ENCODE measurements at regions not wholly inside any gene's neighbourhood (a gene's known extent, or its start where the extent isn't known, plus 50 kb on each side); places are given as distances from the start of the nearest gene placed in this dataset.
"Not testable (repeated sequence)": the region's sequence is repeated elsewhere in the genome, so short reads cannot be mapped to it uniquely, and the experiment has no call there.

DNA sequence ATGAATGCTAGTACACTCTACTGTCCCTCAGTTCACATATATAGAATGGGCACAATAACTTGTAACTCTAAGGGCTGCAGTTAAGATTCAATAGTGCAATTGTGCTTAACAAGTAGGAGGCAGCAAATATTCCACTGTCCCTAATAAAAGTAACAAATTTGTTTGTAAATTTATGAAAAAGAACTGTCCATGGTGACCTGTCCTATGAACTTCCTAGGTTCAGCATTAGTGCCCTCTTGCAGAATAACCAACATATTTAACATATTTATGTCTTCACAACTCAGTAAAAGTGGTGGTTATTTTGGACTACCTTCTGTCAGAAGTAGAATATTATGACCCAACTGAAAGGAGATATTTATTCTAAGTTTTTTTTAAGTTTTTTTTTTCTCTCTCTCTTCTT is 327.8 kb downstream of the CENPW start:
- H3K27ac ChIP-seq, result no peak overlapping the region
- TF ChIP-seq, protein P1, sequence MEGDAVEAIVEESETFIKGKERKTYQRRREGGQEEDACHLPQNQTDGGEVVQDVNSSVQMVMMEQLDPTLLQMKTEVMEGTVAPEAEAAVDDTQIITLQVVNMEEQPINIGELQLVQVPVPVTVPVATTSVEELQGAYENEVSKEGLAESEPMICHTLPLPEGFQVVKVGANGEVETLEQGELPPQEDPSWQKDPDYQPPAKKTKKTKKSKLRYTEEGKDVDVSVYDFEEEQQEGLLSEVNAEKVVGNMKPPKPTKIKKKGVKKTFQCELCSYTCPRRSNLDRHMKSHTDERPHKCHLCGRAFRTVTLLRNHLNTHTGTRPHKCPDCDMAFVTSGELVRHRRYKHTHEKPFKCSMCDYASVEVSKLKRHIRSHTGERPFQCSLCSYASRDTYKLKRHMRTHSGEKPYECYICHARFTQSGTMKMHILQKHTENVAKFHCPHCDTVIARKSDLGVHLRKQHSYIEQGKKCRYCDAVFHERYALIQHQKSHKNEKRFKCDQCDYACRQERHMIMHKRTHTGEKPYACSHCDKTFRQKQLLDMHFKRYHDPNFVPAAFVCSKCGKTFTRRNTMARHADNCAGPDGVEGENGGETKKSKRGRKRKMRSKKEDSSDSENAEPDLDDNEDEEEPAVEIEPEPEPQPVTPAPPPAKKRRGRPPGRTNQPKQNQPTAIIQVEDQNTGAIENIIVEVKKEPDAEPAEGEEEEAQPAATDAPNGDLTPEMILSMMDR (IDR thresholded peaks at IDR 0.05), result no peak

DNA sequence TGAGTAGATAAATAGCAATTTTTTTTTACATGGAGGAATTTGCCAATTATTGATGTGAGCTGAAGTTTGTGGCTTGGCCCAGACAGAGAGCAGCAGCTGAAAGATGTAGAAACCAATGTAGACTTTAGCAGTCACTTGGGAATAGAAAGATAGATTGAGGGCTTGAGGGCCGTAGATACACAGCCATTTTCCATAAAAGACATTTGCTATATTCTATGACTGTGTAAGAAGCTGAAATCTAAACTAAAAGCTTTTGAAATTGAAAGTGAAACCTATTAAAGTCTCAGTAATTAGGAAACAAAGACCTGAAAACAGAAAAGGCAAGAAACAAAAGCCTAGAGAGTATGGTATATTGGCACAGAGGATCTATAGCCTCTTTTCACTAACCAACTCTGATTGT is 332.7 kb downstream of the CENPW start:
- TF ChIP-seq, protein P1 (IDR thresholded peaks at IDR 0.05), result no peak

More for the DNA sequence above, 327.8 kb downstream of the CENPW start:
- no peaks in the 10 kb centered on the region for H3K27me3 ChIP-seq
- DNase-seq (no peak), ATAC-seq (no peak)
- no peaks in the 10 kb centered on the region for H3K4me1 ChIP-seq
- H3K36me3 ChIP-seq, result no peaks in the 10 kb centered on the region
- peaks cover 0 to 21% (median 4%) of the 10 kb centered on the region in 11 donors for H3K9me3 ChIP-seq
- intact Hi-C loops (cut with DNase I), result no loop called here
- H3K4me3 ChIP-seq, result no peak overlapping the region

GRCh38 chr6:126673749-126674148 is 333.8 kb downstream of the CENPW start:
- H3K9me3 ChIP-seq, result peaks cover 0 to 27% (median 4%) of the 10 kb centered on the region in 11 donors
- H3K4me1 ChIP-seq; ATAC-seq; DNase-seq; H3K4me3 ChIP-seq; H3K36me3 ChIP-seq; H3K27ac ChIP-seq; intact Hi-C loops (cut with DNase I); H3K27me3 ChIP-seq: not testable (repeated sequence)
- WGBS, 2 donors, result 89 to 91% methylated on average over 13 of the region's 13 CpGs

More for the DNA sequence above, 332.7 kb downstream of the CENPW start:
- no peak overlapping the region for H3K27ac ChIP-seq
- no peaks in the 10 kb centered on the region for H3K36me3 ChIP-seq
- WGBS, 2 donors, result 51 to 53% methylated on average over 1 of the region's 1 CpG
- H3K4me1 ChIP-seq, result no peaks in the 10 kb centered on the region
- no peak for DNase-seq
- H3K9me3 ChIP-seq, result peaks cover 0 to 27% (median 4%) of the 10 kb centered on the region in 11 donors
- intact Hi-C loops (cut with DNase I), result no loop called here
- no peaks in the 10 kb centered on the region for H3K27me3 ChIP-seq
- no peak overlapping the region for H3K4me3 ChIP-seq
- ATAC-seq, result no peak

- 86 to 91% methylated on average over 2 of the region's 2 CpGs for WGBS, 2 donors
- ATAC-seq, result no peak
- TF ChIP-seq, protein P1 (IDR thresholded peaks at IDR 0.05), result no peak
These were observed 342.5 kb downstream of the CENPW start for GRCh38 chr6:126682440-126682839.

DNA sequence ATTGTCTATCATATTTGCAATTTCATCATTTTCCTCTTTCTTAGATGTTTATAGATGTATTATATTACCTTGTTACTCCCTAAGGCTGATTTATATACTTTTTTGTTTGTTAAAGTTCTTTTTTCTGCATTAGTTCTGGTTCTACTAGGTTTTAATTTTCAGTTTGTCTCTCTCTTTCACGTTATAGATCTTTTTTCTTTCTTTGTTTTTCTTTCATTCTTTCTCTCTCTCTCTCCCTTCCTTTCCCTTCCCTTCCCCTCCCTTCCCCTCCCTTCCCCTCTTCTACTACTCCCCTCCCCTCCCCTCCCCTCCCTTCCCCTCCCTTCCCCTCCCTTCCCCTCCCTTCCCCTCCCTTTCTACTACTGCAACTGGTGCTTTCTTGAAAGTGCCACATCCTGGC is 345.3 kb downstream of the CENPW start:
- intact Hi-C loops (cut with DNase I), result no loop called here
- Histone ChIP-seq H3K4me1 (no peaks in the 10 kb centered on the region), H3K36me3 (no peaks in the 10 kb centered on the region), H3K9me3 (peaks cover 0 to 43% (median 5%) of the 10 kb centered on the region in 11 donors), H3K27me3 (no peaks in the 10 kb centered on the region), H3K4me3 (no peak overlapping the region), H3K27ac (no peak overlapping the region)
- no peak for ATAC-seq
- no peak for DNase-seq
- TF ChIP-seq, protein P1 (IDR thresholded peaks at IDR 0.05), result no peak
- 61 to 70% methylated on average over 1 of the region's 1 CpG for WGBS, 2 donors

More at GRCh38 chr6:126682440-126682839, 342.5 kb downstream of the CENPW start:
- H3K4me1 ChIP-seq, result no peaks in the 10 kb centered on the region
- H3K4me3 ChIP-seq, result no peak overlapping the region
- H3K9me3 ChIP-seq, result peaks cover 0 to 29% (median 4%) of the 10 kb centered on the region in 11 donors
- no peaks in the 10 kb centered on the region for H3K27me3 ChIP-seq
- DNase-seq, result no peak
- no peaks in the 10 kb centered on the region for H3K36me3 ChIP-seq
- H3K27ac ChIP-seq, result no peak overlapping the region
- intact Hi-C loops (cut with DNase I), result no loop called here

All from heart right ventricle (tissue), 16 donors.